GM21619 (cell line): ENCODE measurements at regions not wholly inside any gene's neighbourhood (a gene's known extent, or its start where the extent isn't known, plus 50 kb on each side); places are given as distances from the start of the nearest gene placed in this dataset.

Experiments used
- ATAC-seq: cut with Tn5 transposase; IDR thresholded peaks from one replicate; pipeline ENCODE4 v1.9.1; 2021; ENCODE audit not compliant: unreplicated experiment

GRCh38 chr12:13691598-13691997, 289.8 kb downstream of the GRIN2B start:
- no peak for ATAC-seq

GRCh38 chr12:13687633-13688032, 293.8 kb downstream of the GRIN2B start:
- no peak for ATAC-seq

- no peak for ATAC-seq
These were observed 295.1 kb downstream of the GRIN2B start for GRCh38 chr12:13686260-13686659.

- ATAC-seq = no peak
These were observed 300.5 kb downstream of the GRIN2B start for GRCh38 chr12:13680916-13681315.

- ATAC-seq = no peak
These were observed 304.5 kb downstream of the GRIN2B start for GRCh38 chr12:13676880-13677279.

DNA sequence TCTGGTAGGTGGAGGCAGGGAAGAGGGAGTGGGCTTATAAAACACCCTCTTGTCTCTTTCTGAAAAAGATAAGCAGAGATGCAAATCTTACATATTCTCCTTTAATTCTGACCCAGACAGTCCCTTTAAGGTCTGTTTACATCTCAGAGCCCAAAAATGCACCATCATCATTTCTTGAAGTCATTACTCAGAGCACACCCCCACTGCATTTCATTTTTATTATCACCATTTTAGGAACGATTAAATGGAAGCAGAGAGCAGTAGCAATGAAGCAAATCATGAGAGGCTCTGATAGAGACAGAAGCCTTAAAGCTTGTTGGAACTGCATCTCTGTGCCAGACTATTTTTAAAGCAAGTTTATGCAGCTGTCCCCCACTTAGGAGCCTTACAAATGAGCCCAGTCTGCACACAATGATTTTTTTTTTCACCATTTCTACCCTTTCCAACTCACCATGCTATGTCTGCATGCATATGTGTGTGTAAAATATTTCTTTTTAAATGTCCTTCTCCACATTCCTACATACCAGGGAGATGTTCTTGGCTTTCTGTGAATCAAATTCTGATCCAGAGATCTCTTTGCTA, 311.0 kb downstream of the GRIN2B start:
- no peak for ATAC-seq

- ATAC-seq = no peak
These were observed 312.5 kb downstream of the GRIN2B start for GRCh38 chr12:13668880-13669279.

- ATAC-seq = no peak
These were observed 314.6 kb downstream of the GRIN2B start for GRCh38 chr12:13666806-13667205.

- peak; percentile 72 for ATAC-seq
These were observed 320.2 kb downstream of the GRIN2B start for GRCh38 chr12:13661005-13661887.

DNA sequence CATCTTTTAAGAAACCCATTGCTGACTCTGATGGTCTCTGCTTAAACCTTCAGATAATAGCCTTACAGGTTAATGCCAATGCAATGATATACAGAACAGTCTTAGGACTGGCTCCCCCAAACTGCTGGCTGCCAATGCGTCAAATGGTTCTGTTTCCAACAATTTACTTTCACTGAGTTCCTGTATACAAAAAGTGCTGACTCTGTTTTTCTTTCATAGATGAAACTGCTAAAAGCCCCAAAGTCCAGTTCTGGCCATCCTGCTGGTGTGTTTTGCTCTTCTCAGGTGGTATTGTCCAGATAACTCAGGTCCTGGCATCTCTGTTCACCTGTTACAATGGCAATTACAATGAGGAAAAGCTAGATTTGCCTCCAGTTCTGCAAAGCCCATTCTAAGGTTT, 326.9 kb downstream of the GRIN2B start:
- ATAC-seq = no peak

DNA sequence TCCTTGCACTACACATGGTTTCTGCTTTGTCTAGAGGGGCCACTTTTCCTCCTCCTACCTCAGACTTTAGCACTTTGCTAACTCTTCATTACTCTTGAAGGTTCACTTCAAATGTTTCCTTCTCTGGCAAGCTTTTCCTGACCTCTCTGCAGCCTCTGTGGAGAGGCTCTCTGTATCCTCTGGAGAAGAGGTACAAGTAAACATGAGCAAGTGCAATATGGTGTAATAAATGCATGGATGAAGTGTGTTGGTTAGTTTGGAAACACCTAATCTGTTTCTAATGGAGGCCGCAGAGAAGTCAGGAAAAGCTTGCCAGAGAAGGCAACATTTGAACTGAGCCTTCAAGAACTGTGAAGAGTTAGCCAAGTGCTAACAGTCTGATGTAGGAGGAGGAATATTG, 329.3 kb downstream of the GRIN2B start:
- no peak for ATAC-seq

DNA sequence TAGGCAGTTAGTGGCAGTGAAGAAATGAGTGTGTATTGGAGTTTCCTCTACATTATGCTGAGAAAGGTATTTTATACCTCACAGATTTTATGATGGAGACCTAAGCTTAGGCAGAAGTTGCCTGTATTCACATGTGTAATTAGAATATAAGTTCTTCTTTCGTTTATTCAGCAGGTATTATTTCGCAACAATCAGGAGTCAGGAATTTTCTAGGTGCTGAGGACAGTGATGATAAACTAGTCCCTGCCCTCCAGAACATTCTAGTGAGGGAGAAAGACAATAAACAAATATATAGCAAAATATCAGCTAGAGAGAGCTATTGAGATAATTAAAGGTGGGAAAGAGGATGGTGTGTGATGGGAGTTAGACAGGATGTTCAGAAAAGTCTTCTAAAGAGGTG, 345.7 kb downstream of the GRIN2B start:
- no peak for ATAC-seq

GRCh38 chr12:13631873-13632272, 349.5 kb downstream of the GRIN2B start:
- no peak for ATAC-seq

- ATAC-seq = no peak
These were observed 351.0 kb downstream of the GRIN2B start for GRCh38 chr12:13630354-13630753.

DNA sequence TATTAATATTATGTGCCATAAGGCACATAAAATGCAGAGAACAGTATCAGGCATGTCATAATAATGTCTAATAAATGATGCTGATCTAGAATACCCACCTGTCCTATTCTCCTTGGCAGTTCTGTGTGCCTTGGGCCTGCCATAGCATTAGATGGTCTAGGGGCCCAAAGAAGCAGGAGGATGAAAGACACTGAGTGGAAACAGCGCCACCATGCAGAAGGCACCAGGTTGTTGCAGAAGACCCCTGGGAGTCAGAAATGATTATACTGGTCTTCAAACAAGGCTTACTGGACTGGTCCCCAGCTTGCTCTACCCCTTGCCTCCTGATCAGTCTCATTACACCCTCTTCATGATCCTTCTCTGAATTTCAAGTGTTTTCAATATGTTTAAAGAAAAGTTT, 353.3 kb downstream of the GRIN2B start:
- ATAC-seq = no peak

- no peak for ATAC-seq
These were observed 353.9 kb downstream of the GRIN2B start for GRCh38 chr12:13627536-13627935.

- no peak for ATAC-seq
These were observed 368.1 kb downstream of the GRIN2B start for GRCh38 chr12:13613297-13613696.

GRCh38 chr12:13609894-13610679, 371.3 kb downstream of the GRIN2B start:
- no peak for ATAC-seq

GRCh38 chr12:13606290-13606689, 375.1 kb downstream of the GRIN2B start:
- no peak for ATAC-seq

GRCh38 chr12:13603953-13604352, 377.4 kb downstream of the GRIN2B start:
- no peak for ATAC-seq

GRCh38 chr12:13602172-13602571, 379.2 kb downstream of the GRIN2B start:
- no peak for ATAC-seq

- ATAC-seq = no peak
These were observed 382.2 kb downstream of the GRIN2B start for GRCh38 chr12:13599176-13599575.
